GM23248 (cell line): ENCODE measurements at regions not wholly inside any gene's neighbourhood (a gene's known extent, or its start where the extent isn't known, plus 50 kb on each side); places are given as distances from the start of the nearest gene placed in this dataset.

ENCODE experiments used
- DNase-seq: peaks from one replicate; pipeline ENCODE4 v3.0.0-alpha.2; 2015
- H2AFZ ChIP-seq: fragments of 200-600 bp; sonication (generic); 2 replicates; pipeline ENCODE4 v1.6.1; 2016; ENCODE audit warnings: antibody characterized with exemption
- H3F3A ChIP-seq: fragments of 200-600 bp; sonication (generic); 2 replicates; pipeline ENCODE4 v1.6.1; 2016; ENCODE audit warnings: mild to moderate bottlenecking, antibody characterized with exemption, mixed run types; ENCODE audit not compliant: insufficient read depth
- H3K27ac ChIP-seq: fragments of 200-600 bp; sonication (generic); 2 replicates; pipeline ENCODE4 v1.5.1; 2016; ENCODE audit warnings: mild to moderate bottlenecking
- H3K27me3 ChIP-seq: fragments of 200-600 bp; sonication (generic); replicated peaks from 2 replicates; pipeline ENCODE4 v1.6.1; 2016; ENCODE audit warnings: mild to moderate bottlenecking; ENCODE audit not compliant: insufficient read depth
- H3K36me3 ChIP-seq: fragments of 200-600 bp; sonication (generic); 2 replicates; pipeline ENCODE4 v1.6.1; 2016; ENCODE audit warnings: low read depth, mild to moderate bottlenecking
- H3K4me1 ChIP-seq: fragments of 200-600 bp; sonication (generic); 2 replicates; pipeline ENCODE4 v1.6.1; 2016; ENCODE audit warnings: mild to moderate bottlenecking; ENCODE audit not compliant: insufficient read depth
- H3K4me2 ChIP-seq: fragments of 200-600 bp; sonication (generic); one replicate; pipeline ENCODE4 v1.6.1; 2016; ENCODE audit warnings: mild to moderate bottlenecking; ENCODE audit not compliant: unreplicated experiment
- H3K4me3 ChIP-seq: fragments of 200-600 bp; sonication (generic); 2 replicates; pipeline ENCODE4 v1.5.1; 2016; ENCODE audit warnings: mild to moderate bottlenecking
- H3K79me2 ChIP-seq: fragments of 200-600 bp; sonication (generic); 2 replicates; pipeline ENCODE4 v1.6.1; 2016; ENCODE audit warnings: mild to moderate bottlenecking; ENCODE audit not compliant: insufficient read depth
- H3K9ac ChIP-seq: fragments of 200-600 bp; sonication (generic); 2 replicates; pipeline ENCODE4 v1.6.1; 2016; ENCODE audit warnings: mild to moderate bottlenecking
- H3K9me2 ChIP-seq: fragments of 200-600 bp; sonication (generic); 2 replicates; pipeline ENCODE4 v1.6.1; 2016; ENCODE audit warnings: mixed run types, mild to moderate bottlenecking, moderate library complexity; ENCODE audit not compliant: insufficient read depth
- H3K9me3 ChIP-seq: fragments of 200-600 bp; sonication (generic); one replicate; pipeline ENCODE4 v1.6.1; 2017; ENCODE audit warnings: low read depth
- H4K20me1 ChIP-seq: fragments of 200-600 bp; sonication (generic); 2 replicates; pipeline ENCODE4 v1.6.0; 2016; ENCODE audit not compliant: insufficient read depth
- EZH2 ChIP-seq: fragments of 200-600 bp; sonication (generic); IDR thresholded peaks from 2 replicates; pipeline ENCODE4 v1.6.1; 2018; ENCODE audit warnings: antibody characterized with exemption, mild to moderate bottlenecking; ENCODE audit not compliant: insufficient read depth, poor library complexity, severe bottlenecking
- EZH2phosphoT487 ChIP-seq: fragments of 200-600 bp; sonication (generic); IDR thresholded peaks from 2 replicates; pipeline ENCODE4 v1.6.1; 2018; ENCODE audit warnings: antibody characterized with exemption, moderate library complexity, mild to moderate bottlenecking, low read depth; ENCODE audit not compliant: insufficient read depth
- WGBS, 2 experiments: methylation state at CpG; one replicate each; pipeline ENCODE4 v1.1.6; 2015 to 2017; ENCODE audit warnings: low lambda C conversion rate in 2 of 2, low coverage in 1 of 2; ENCODE audit errors: missing lambda C conversion rate in 2 of 2; 5-methylcytosine and 5-hydroxymethylcytosine counted together
- in situ Hi-C: fragments of 300-500 bp; cut with MboI; formaldehyde crosslinking; loops from 2 replicates; pipeline ENCODE4 v1.15.0; 2020

DNA sequence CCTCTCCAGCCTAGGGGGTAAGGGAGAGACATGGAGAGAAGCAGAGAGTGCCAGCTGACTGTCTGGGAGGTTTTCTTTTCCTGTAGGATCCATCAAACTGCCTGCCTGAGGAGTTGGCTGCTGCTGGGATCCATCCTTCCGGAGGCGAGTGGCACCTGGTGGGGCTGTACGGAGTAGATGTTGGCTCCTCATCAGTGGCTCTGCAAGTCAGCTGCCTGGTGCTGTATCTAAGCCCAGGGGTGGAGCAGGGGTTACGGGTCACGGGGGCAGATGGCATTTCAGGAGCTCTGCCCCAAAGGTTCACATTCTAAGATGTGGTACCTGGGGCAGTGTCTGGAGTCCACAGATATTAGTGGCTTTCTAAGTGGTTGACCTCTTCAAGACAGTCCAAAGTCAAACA lies 128.0 kb downstream of the ACTL8 start:
- Histone ChIP-seq H3K4me3 (no peak overlapping the region), H3K79me2 (no peaks in the 10 kb centered on the region), H3K36me3 (no peaks in the 10 kb centered on the region), H3K9ac (no peak overlapping the region), H3K9me2 (no peaks in the 10 kb centered on the region), H4K20me1 (no peaks in the 10 kb centered on the region), H3K4me2 (no peak overlapping the region), H3F3A (0 out of 2 replicates have a peak, but pooled peaks cover 4% of the 10 kb centered on the region), H3K4me1 (peaks cover 12% of the 10 kb centered on the region), H3K27me3 (no peaks in the 10 kb centered on the region), H3K9me3 (no peaks in the 10 kb centered on the region), H3K27ac (no peak overlapping the region), H2AFZ (no peak overlapping the region)
- 86 to 96% methylated on average over 5 of the region's 5 CpGs for WGBS, 2 experiments
- TF ChIP-seq EZH2phosphoT487 (no peak), EZH2 (no peak)
- in situ Hi-C loops: no loop called here
- DNase-seq: no peak

DNA sequence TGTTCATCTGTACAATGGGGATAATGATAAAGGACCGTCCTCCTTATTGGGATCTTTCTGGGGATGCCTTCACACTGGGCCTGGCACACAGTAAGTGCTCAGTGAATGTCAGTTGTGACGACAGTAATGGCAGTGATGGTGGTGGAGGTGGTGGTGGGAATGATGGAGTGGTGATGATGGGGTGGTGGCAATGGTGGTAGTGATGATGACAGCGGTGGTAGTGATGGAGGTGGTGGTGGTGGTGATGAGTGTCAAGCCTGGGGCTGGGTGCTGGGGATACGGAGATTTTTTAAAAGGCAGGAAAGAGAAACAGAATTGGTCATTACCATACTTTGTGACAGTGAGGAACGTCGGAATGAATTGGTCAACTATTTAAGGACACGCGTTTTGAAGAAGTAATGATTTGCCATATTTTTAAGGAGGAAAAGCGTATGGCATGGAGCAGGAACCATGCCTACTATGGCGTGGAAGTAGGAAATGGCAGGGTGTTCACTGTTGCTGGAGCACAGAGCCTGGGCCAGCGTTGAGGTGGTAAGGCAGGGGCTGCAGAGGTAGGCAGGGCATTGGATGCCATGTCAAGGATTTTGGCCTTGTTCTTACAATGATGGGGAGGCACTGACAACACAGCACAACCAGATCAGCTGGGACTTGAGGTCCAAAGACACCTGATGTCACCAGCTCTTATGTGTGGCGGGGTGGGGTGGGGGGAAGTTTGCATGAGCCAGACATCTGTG lies 128.7 kb downstream of the ACTL8 start:
- Histone ChIP-seq H2AFZ (no peak overlapping the region), H3K79me2 (no peaks in the 10 kb centered on the region), H3K4me3 (no peak overlapping the region), H3K9ac (no peak overlapping the region), H3K27ac (no peak overlapping the region), H3K4me2 (no peak overlapping the region), H3K9me2 (no peaks in the 10 kb centered on the region), H4K20me1 (no peaks in the 10 kb centered on the region), H3K4me1 (peaks cover 5% of the 10 kb centered on the region), H3F3A (no peaks in the 10 kb centered on the region), H3K36me3 (no peaks in the 10 kb centered on the region), H3K9me3 (no peaks in the 10 kb centered on the region), H3K27me3 (no peaks in the 10 kb centered on the region)
- TF ChIP-seq EZH2phosphoT487 (no peak), EZH2 (no peak)
- in situ Hi-C loops: no loop called here
- no peak for DNase-seq
- WGBS, 2 experiments: 88 to 91% methylated on average over 12 of the region's 12 CpGs

DNA sequence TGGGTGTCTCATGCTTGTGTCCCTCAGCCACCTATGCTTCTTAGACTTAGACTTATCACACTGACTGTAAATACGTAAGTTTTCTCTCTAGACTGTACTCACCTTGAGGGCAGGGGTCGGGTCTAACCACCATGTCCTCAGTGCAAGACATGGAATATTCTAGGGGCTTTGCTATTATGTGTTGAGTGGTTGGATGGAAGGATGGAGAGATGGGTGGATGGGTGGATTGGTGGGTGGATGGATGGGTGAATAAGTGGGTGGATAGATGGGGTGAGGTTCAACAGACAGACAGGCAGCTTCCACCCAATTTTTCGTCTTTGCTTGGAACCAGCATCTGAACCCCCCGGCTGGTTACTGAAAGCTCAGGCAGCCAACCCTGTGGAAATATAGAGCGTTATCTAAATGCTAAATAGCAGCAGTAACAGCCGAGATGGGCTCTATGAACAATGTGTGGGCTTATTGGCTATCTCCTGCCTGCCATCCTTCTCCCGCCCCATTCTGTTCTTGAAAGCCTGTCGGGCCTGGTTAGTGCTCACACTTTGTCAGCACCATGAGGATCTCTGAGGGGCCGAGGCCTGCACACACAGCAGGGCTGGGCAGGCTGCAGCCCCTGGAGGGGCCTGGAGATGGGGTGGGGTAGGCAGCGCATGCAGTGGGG lies 130.7 kb downstream of the ACTL8 start:
- H3K27ac ChIP-seq: no peak overlapping the region
- 72 to 77% methylated on average over 10 of the region's 10 CpGs for WGBS, 2 experiments
- H2AFZ ChIP-seq: no peak overlapping the region
- no peak overlapping the region for H3K4me2 ChIP-seq
- TF ChIP-seq EZH2: no peak
- no peak for TF ChIP-seq EZH2phosphoT487
- H3K4me3 ChIP-seq: no peak overlapping the region
- no peaks in the 10 kb centered on the region for H3K4me1 ChIP-seq
- no peak for DNase-seq
- H3K36me3 ChIP-seq: no peaks in the 10 kb centered on the region
- H3K9me2 ChIP-seq: no peaks in the 10 kb centered on the region
- no peaks in the 10 kb centered on the region for H4K20me1 ChIP-seq
- H3K27me3 ChIP-seq: no peaks in the 10 kb centered on the region
- H3K9ac ChIP-seq: no peak overlapping the region
- no peaks in the 10 kb centered on the region for H3F3A ChIP-seq
- no peaks in the 10 kb centered on the region for H3K9me3 ChIP-seq
- H3K79me2 ChIP-seq: no peaks in the 10 kb centered on the region
- in situ Hi-C loops: no loop called here

GRCh38 chr1:17886386-17886785 lies 131.3 kb downstream of the ACTL8 start:
- no peaks in the 10 kb centered on the region for H3K9me2 ChIP-seq
- WGBS, 2 experiments: 53 to 54% methylated on average over 8 of the region's 8 CpGs
- DNase-seq: no peak
- no peaks in the 10 kb centered on the region for H3K36me3 ChIP-seq
- no peak overlapping the region for H2AFZ ChIP-seq
- H3K4me2 ChIP-seq: no peak overlapping the region
- H3F3A ChIP-seq: no peaks in the 10 kb centered on the region
- no peak overlapping the region for H3K4me3 ChIP-seq
- H4K20me1 ChIP-seq: no peaks in the 10 kb centered on the region
- H3K27ac ChIP-seq: no peak overlapping the region
- TF ChIP-seq EZH2phosphoT487: no peak
- no peak for TF ChIP-seq EZH2
- H3K27me3 ChIP-seq: no peaks in the 10 kb centered on the region
- in situ Hi-C loops: no loop called here
- no peaks in the 10 kb centered on the region for H3K9me3 ChIP-seq
- no peak overlapping the region for H3K9ac ChIP-seq
- no peaks in the 10 kb centered on the region for H3K4me1 ChIP-seq
- H3K79me2 ChIP-seq: no peaks in the 10 kb centered on the region
